ENCODE measurements at regions not wholly inside any gene's neighbourhood (a gene's known extent, or its start where the extent isn't known, plus 50 kb on each side); places are given as distances from the start of the nearest gene placed in this dataset.

- TF ChIP-seq ZNF274 (IDR thresholded peaks at IDR 0.05; ENCODE audit: low read depth, low read length), result no peak
- no peak for TF ChIP-seq SUZ12 (IDR thresholded peaks at IDR 0.05; ENCODE audit: extremely low read depth, insufficient read depth, insufficient read length)
- TF ChIP-seq YY1 (IDR thresholded peaks at IDR 0.05; ENCODE audit: insufficient read depth, insufficient read length), result no peak
These were observed 1355.5 kb downstream of the SUCLG1 start for GRCh38 chr2:83103613-83104012.

Measured in NT2/D1 (cell line).